Activated CD4-positive, alpha-beta memory T cell treated with anti-CD3 and anti-CD28 coated beads, Interleukin-2, amount 10 ng/mL, durations not matched to agents 7 days and 5 days (primary cell): ENCODE measurements at regions not wholly inside any gene's neighbourhood (a gene's known extent, or its start where the extent isn't known, plus 50 kb on each side); places are given as distances from the start of the nearest gene placed in this dataset.
"Not testable (repeated sequence)": the region's sequence is repeated elsewhere in the genome, so short reads cannot be mapped to it uniquely, and the experiment has no call there.

ENCODE experiments used
- CTCF ChIA-PET: fragments of 350-600 bp; sonication (Branson Sonifier 250); formaldehyde crosslinking; loops from one replicate; lab custom pipeline; 2021; ENCODE audit warnings: antibody characterized with exemption, inconsistent platforms; lab: Charles Lee
- POLR2A ChIA-PET: fragments of 350-600 bp; sonication (Branson Sonifier 250); formaldehyde crosslinking; loops from one replicate; lab custom pipeline; 2021; ENCODE audit warnings: antibody characterized with exemption; lab: Charles Lee
- DNase-seq: peaks from one replicate; pipeline ENCODE4 v3.0.0-alpha.2; 2020
- H3K27ac Mint-ChIP-seq: one replicate; pipeline ENCODE4 v1.8.0; 2021; ENCODE audit warnings: mild to moderate bottlenecking, mixed read lengths
- H3K27me3 Mint-ChIP-seq: one replicate; pipeline ENCODE4 v1.8.0; 2021; ENCODE audit warnings: mixed read lengths
- H3K36me3 Mint-ChIP-seq: one replicate; pipeline ENCODE4 v1.8.0; 2021; ENCODE audit warnings: low read depth, mixed read lengths
- H3K4me1 Mint-ChIP-seq: one replicate; pipeline ENCODE4 v1.8.0; 2021; ENCODE audit warnings: mixed read lengths
- H3K4me3 Mint-ChIP-seq: one replicate; pipeline ENCODE4 v1.8.0; 2021; ENCODE audit warnings: mild to moderate bottlenecking, mixed read lengths
- H3K9me3 Mint-ChIP-seq: one replicate; pipeline ENCODE4 v1.8.0; 2021; ENCODE audit warnings: mixed read lengths

GRCh38 chr3:112765531-112765930, 81.1 kb downstream of the CD200R1L start:
- H3K4me1 Mint-ChIP-seq: peaks cover 16% of the 10 kb centered on the region
- H3K4me3 Mint-ChIP-seq: no peak overlapping the region
- no peak overlapping the region for H3K27ac Mint-ChIP-seq
- ChIA-PET CTCF (interaction anchor here (0.9 kb wide), 1 partner anchor 211 kb away, joined by 3 read pairs; no protein-coding TSS in a partner anchor), POLR2A (no interaction called here)
- no peaks in the 10 kb centered on the region for H3K27me3 Mint-ChIP-seq
- DNase-seq: no peak
- H3K36me3 Mint-ChIP-seq: no peaks in the 10 kb centered on the region
- H3K9me3 Mint-ChIP-seq: peaks cover 3% of the 10 kb centered on the region

DNA sequence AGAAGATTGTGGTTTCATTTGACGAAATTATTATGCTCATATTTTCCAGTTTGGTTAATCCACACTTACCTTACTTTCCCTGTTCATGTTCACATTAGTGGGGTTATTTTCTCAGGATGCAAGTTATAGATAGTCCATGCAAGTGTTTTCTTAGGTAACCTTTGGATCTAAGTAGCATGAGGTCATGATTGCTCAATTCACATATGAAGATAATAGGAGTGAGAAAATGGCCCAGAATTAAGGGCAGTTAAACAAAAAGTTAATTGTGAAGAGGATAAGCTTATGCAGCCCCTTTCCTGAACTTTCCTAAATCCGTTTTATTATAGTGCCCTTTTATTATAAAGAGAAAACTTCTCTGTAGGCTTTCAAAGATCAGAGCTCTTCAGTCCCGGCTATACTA, 83.4 kb downstream of the CD200R1L start:
- POLR2A ChIA-PET: no interaction called here
- DNase-seq: no peak
- peaks cover 1% of the 10 kb centered on the region for H3K4me1 Mint-ChIP-seq
- H3K27ac Mint-ChIP-seq: no peak overlapping the region
- no peaks in the 10 kb centered on the region for H3K9me3 Mint-ChIP-seq
- H3K4me3 Mint-ChIP-seq: no peak overlapping the region
- H3K27me3 Mint-ChIP-seq: no peaks in the 10 kb centered on the region
- no peaks in the 10 kb centered on the region for H3K36me3 Mint-ChIP-seq
- CTCF ChIA-PET: no interaction called here

GRCh38 chr3:112761062-112761638, 85.5 kb downstream of the CD200R1L start:
- ChIA-PET CTCF (interaction anchor here (0.8 to 1.6 kb wide), 2 partner anchors 11 to 53 kb away, joined by 4 read pairs; no protein-coding TSS in a partner anchor), POLR2A (interaction anchor here (0.8 to 1.4 kb wide), 2 partner anchors 12 to 140 kb away, joined by 3 read pairs; no protein-coding TSS in a partner anchor)
- no peak for DNase-seq
- Mint-ChIP-seq H3K36me3 (peaks cover 4% of the 10 kb centered on the region), H3K9me3 (peaks cover 4% of the 10 kb centered on the region), H3K4me3 (no peak overlapping the region), H3K4me1 (peaks cover 1% of the 10 kb centered on the region), H3K27ac (no peak overlapping the region), H3K27me3 (no peaks in the 10 kb centered on the region)

DNA sequence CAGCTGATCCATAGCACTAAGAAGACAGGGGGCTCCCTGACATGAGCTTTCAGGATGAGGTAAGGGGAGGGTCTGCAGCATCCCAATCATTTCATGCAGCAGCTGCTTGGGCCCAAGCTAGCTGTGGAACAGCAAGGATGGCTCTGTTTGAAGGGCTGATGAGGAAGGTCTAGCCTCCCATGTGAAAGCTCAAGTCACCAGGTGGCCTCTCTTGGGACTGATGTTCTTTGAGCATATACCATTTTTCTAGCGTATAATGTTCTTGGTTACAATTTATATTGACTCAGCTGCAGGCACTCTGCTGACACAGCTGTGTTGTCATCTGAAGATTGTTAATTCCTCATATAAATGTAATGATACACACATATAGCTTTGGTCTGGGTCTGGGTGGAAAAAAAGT, 87.0 kb downstream of the CD200R1L start:
- peaks cover 1% of the 10 kb centered on the region for H3K4me1 Mint-ChIP-seq
- no peaks in the 10 kb centered on the region for H3K27me3 Mint-ChIP-seq
- CTCF ChIA-PET: interaction anchor here (0.6 to 1.6 kb wide), 4 partner anchors 10 to 1465 kb away, joined by 3 to 5 read pairs (median 4); no protein-coding TSS in a partner anchor
- no peak for DNase-seq
- no peak overlapping the region for H3K4me3 Mint-ChIP-seq
- peaks cover 8% of the 10 kb centered on the region for H3K9me3 Mint-ChIP-seq
- no peak overlapping the region for H3K27ac Mint-ChIP-seq
- POLR2A ChIA-PET: interaction anchor here (0.5 to 1.0 kb wide), 2 partner anchors 12 to 219 kb away, joined by 3 read pairs; no protein-coding TSS in a partner anchor
- peaks cover 4% of the 10 kb centered on the region for H3K36me3 Mint-ChIP-seq

GRCh38 chr3:112759210-112759609, 87.5 kb downstream of the CD200R1L start:
- ChIA-PET POLR2A (interaction anchor here (0.5 to 1.0 kb wide), 2 partner anchors 11 to 220 kb away, joined by 3 read pairs; no protein-coding TSS in a partner anchor), CTCF (interaction anchor here (0.6 to 1.6 kb wide), 4 partner anchors 11 to 1465 kb away, joined by 3 to 5 read pairs (median 4); no protein-coding TSS in a partner anchor)

GRCh38 chr3:112757197-112757596, 89.5 kb downstream of the CD200R1L start:
- Mint-ChIP-seq H3K9me3 (peaks cover 13% of the 10 kb centered on the region), H3K27ac (no peak overlapping the region), H3K27me3 (no peaks in the 10 kb centered on the region), H3K4me1 (peaks cover 1% of the 10 kb centered on the region), H3K36me3 (peaks cover 6% of the 10 kb centered on the region), H3K4me3 (no peak overlapping the region)
- ChIA-PET POLR2A (no interaction called here), CTCF (interaction anchor here (0.8 kb wide), 1 partner anchor 20 kb away, joined by 4 read pairs; no protein-coding TSS in a partner anchor)
- DNase-seq: no peak

More at GRCh38 chr3:112759210-112759609, 87.5 kb downstream of the CD200R1L start:
- H3K9me3 Mint-ChIP-seq: peaks cover 13% of the 10 kb centered on the region
- DNase-seq: no peak
- H3K27ac Mint-ChIP-seq: no peak overlapping the region
- peaks cover 1% of the 10 kb centered on the region for H3K4me1 Mint-ChIP-seq
- H3K27me3 Mint-ChIP-seq: no peaks in the 10 kb centered on the region
- no peak overlapping the region for H3K4me3 Mint-ChIP-seq
- H3K36me3 Mint-ChIP-seq: peaks cover 6% of the 10 kb centered on the region

GRCh38 chr3:112755845-112756613, 90.6 kb downstream of the CD200R1L start:
- POLR2A ChIA-PET: no interaction called here
- peaks cover 6% of the 10 kb centered on the region for H3K36me3 Mint-ChIP-seq
- CTCF ChIA-PET: interaction anchor here (1.0 kb wide), 1 partner anchor 21 kb away, joined by 4 read pairs; no protein-coding TSS in a partner anchor
- no peaks in the 10 kb centered on the region for H3K27me3 Mint-ChIP-seq
- H3K27ac Mint-ChIP-seq: no peak overlapping the region
- no peak overlapping the region for H3K4me3 Mint-ChIP-seq
- H3K4me1 Mint-ChIP-seq: no peaks in the 10 kb centered on the region
- H3K9me3 Mint-ChIP-seq: peaks cover 13% of the 10 kb centered on the region
- no peak for DNase-seq

- H3K27me3 Mint-ChIP-seq, H3K36me3 Mint-ChIP-seq, DNase-seq, H3K4me3 Mint-ChIP-seq, H3K4me1 Mint-ChIP-seq, H3K27ac Mint-ChIP-seq, POLR2A ChIA-PET: not testable (repeated sequence)
- CTCF ChIA-PET: interaction anchor here (1.0 kb wide), 1 partner anchor 20 kb away, joined by 4 read pairs; no protein-coding TSS in a partner anchor
- peaks cover 13% of the 10 kb centered on the region for H3K9me3 Mint-ChIP-seq
Observed at GRCh38 chr3:112755046-112755445, 91.6 kb downstream of the CD200R1L start.

GRCh38 chr3:112751564-112752512, 94.8 kb downstream of the CD200R1L start:
- H3K9me3 Mint-ChIP-seq: peaks cover 13% of the 10 kb centered on the region
- H3K4me3 Mint-ChIP-seq: no peak overlapping the region
- no peak overlapping the region for H3K27ac Mint-ChIP-seq
- peaks cover 14% of the 10 kb centered on the region for H3K4me1 Mint-ChIP-seq
- ChIA-PET POLR2A (no interaction called here), CTCF (no interaction called here)
- H3K27me3 Mint-ChIP-seq: no peaks in the 10 kb centered on the region
- DNase-seq: no peak
- H3K36me3 Mint-ChIP-seq: peaks cover 3% of the 10 kb centered on the region

DNA sequence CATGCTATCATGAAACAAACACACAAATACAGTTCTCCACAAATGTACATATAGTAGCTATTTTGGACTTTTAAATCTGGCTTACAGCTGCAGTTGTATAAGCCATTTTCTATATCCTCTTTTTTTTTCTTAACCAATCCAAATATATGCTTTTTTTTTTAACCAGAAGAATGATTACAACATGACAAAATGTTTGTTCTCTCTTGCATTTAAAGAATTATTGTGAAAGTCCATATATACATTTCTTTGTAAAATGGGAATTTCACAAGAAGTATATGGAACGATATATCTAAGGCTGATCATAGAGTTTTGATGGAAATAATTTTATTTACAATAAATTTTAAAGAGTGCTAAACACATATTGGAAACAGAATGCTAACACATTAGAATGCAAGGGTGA, 95.6 kb downstream of the CD200R1L start:
- no peak for DNase-seq
- peaks cover 2% of the 10 kb centered on the region for H3K36me3 Mint-ChIP-seq
- H3K4me1 Mint-ChIP-seq: peaks cover 18% of the 10 kb centered on the region

DNA sequence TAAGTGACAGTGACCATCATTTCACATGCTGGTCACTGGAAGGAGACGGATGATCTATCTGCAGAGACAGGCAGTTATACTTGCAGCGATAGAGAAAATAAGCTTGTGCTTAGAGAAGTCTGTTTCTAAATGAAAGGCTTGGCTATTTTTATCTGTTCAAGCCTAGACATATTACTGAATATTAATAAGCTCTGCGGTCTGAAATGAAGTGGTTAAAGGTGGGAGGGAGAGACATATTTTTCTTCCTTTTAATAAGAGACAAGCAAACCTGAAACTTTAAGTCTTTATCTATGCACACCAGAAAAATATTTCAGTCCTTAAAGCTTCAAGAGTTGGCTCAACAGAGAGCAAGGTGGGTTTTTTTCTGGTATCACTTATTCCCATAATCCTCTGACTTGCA, 99.0 kb downstream of the CD200R1L start:
- Mint-ChIP-seq H3K4me1 (peaks cover 32% of the 10 kb centered on the region), H3K27ac (no peak overlapping the region), H3K36me3 (no peaks in the 10 kb centered on the region), H3K4me3 (no peak overlapping the region), H3K9me3 (no peaks in the 10 kb centered on the region), H3K27me3 (no peaks in the 10 kb centered on the region)
- DNase-seq: no peak
- CTCF ChIA-PET: interaction anchor here (0.7 to 4.0 kb wide), 4 partner anchors 10 to 104 kb away, joined by 3 to 24 read pairs (median 3); no protein-coding TSS in a partner anchor
- POLR2A ChIA-PET: interaction anchor here (1.0 kb wide), 1 partner anchor 12 kb away, joined by 3 read pairs; no protein-coding TSS in a partner anchor

More for the DNA sequence above, 95.6 kb downstream of the CD200R1L start:
- Mint-ChIP-seq H3K4me3 (no peak overlapping the region), H3K27ac (no peak overlapping the region), H3K9me3 (peaks cover 9% of the 10 kb centered on the region), H3K27me3 (no peaks in the 10 kb centered on the region)
- POLR2A ChIA-PET: no interaction called here
- CTCF ChIA-PET: no interaction called here

DNA sequence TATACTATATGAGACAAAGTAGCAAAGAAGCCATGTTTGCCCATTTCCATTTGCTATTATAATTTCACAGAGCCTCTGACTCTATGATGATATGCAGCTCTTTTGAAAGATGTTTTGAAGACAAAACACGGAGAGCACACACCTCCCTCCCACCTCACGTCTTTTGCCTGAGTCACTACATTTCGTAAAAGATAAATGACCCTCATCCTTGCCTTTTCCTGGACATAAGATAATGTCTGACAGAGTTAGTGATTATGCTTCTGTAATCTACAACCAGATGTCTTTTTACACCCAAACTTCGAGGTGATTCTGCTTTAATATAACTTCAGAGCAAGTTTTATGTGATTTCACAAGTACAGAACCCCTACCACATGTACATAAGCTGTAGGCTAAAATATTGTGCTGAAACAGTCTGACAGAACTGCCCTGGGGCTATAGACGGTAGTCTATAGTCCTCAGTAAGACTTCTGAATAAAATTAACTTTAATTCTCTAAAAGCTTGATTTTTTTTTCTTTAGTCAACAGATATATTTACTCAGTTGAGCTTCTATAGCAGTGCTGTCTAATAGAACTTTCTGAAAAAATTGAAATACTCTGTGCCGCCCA, 99.9 kb downstream of the CD200R1L start:
- ChIA-PET CTCF (interaction anchor here (0.7 to 4.0 kb wide), 3 partner anchors 12 to 105 kb away, joined by 3 to 24 read pairs (median 4); no protein-coding TSS in a partner anchor), POLR2A (interaction anchor here (1.0 kb wide), 1 partner anchor 13 kb away, joined by 3 read pairs; no protein-coding TSS in a partner anchor)
- Mint-ChIP-seq H3K36me3 (no peaks in the 10 kb centered on the region), H3K27ac (no peak overlapping the region), H3K27me3 (no peaks in the 10 kb centered on the region), H3K4me3 (no peak overlapping the region), H3K4me1 (peaks cover 32% of the 10 kb centered on the region), H3K9me3 (peaks cover under 1% of the 10 kb centered on the region)
- DNase-seq: no peak
